Breast epithelium (tissue), 3 donors: ENCODE measurements at regions not wholly inside any gene's neighbourhood (a gene's known extent, or its start where the extent isn't known, plus 50 kb on each side); places are given as distances from the start of the nearest gene placed in this dataset.

ENCODE experiments used
- POLR2A ChIP-seq: fragments of 450-650 bp; IDR thresholded peaks from one replicate; pipeline ENCODE4 v1.6.1; 2016; ENCODE audit warnings: antibody characterized with exemption, mild to moderate bottlenecking, moderate library complexity
- POLR2AphosphoS5 ChIP-seq, 3 donors: sonication (generic); formaldehyde crosslinking; IDR thresholded peaks; one replicate each; pipeline ENCODE4 v1.6.1; 2017; ENCODE audit warnings: antibody characterized with exemption in 3 of 3
- TF ChIP-seq, protein P1 (sequence below), 3 donors: fragments of 450-650 bp; IDR thresholded peaks; one replicate each; pipeline ENCODE4 v1.5.1; 2016 to 2017; ENCODE audit warnings: antibody characterized with exemption in 3 of 3, mild to moderate bottlenecking in 3 of 3, moderate library complexity in 3 of 3

DNA sequence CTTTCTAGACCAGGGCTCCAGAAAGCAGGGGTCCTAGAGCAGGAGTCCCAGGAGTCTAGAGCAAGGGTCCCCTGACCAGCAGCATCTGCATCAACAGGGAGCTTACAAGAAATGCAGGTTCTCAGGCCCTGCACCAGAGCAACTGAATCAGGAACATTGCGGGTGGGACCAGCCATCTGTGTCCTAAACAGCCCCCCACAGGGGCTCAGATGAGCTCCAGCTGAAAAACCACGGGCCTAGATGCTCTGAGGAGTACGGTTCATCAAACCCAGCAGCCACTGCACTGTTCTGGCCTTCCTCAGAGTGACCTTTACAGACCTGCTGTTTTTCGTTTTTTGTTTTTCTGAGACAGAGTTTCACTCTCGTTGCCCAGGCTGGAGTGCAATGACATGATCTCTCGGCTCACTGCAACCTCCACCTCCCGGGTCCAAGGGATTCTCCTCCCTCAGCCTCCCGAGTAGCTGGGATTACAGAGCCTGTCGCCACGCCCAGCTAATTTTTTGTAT lies 438.2 kb downstream of the SOX9 start:
- TF ChIP-seq POLR2A (no peak), POLR2AphosphoS5 (IDR thresholded peaks at IDR 0.05) (no peak)
- TF ChIP-seq, protein P1, sequence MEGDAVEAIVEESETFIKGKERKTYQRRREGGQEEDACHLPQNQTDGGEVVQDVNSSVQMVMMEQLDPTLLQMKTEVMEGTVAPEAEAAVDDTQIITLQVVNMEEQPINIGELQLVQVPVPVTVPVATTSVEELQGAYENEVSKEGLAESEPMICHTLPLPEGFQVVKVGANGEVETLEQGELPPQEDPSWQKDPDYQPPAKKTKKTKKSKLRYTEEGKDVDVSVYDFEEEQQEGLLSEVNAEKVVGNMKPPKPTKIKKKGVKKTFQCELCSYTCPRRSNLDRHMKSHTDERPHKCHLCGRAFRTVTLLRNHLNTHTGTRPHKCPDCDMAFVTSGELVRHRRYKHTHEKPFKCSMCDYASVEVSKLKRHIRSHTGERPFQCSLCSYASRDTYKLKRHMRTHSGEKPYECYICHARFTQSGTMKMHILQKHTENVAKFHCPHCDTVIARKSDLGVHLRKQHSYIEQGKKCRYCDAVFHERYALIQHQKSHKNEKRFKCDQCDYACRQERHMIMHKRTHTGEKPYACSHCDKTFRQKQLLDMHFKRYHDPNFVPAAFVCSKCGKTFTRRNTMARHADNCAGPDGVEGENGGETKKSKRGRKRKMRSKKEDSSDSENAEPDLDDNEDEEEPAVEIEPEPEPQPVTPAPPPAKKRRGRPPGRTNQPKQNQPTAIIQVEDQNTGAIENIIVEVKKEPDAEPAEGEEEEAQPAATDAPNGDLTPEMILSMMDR (IDR thresholded peaks at IDR 0.05): no peak
